ENCODE measurements at regions not wholly inside any gene's neighbourhood (a gene's known extent, or its start where the extent isn't known, plus 50 kb on each side); places are given as distances from the start of the nearest gene placed in this dataset.

DNA sequence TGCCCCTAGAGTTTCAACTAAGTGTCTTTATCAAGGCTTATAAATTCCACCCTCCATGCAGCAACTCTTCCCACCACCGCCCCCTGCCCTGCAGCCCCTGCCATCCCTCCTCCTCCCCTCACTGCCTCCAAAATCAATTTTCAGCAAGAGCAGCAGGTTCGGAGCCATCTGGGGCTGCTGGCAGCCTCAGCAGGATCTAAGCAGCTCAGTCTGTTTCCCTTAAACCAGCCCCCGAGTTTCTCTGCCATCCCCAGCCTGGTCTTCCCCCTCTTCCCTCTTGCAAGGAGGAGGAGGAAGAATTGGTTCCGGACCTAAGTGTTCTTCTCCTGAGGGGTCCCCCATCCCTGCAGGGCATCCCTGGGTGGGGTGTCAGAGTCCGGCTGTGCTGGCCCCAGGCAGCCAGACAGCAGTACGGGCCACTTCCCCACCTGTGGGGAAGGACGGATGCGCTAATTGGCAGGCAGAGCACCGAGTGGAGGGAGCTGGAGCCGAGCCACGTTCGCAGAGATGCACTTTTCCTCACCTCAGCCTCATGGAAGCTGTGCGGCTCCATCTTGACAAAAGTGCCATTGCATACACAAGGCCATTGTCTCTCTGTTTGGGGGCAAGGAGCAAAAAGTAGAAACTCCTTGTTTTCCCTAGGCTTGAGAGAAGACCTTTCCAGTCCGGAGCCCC is 189.3 kb downstream of the KCNA5 start:
- DNase-seq = peak; percentile 46

GRCh38 chr12:5236022-5236640 is 192.5 kb downstream of the KCNA5 start:
- no peak for DNase-seq

DNA sequence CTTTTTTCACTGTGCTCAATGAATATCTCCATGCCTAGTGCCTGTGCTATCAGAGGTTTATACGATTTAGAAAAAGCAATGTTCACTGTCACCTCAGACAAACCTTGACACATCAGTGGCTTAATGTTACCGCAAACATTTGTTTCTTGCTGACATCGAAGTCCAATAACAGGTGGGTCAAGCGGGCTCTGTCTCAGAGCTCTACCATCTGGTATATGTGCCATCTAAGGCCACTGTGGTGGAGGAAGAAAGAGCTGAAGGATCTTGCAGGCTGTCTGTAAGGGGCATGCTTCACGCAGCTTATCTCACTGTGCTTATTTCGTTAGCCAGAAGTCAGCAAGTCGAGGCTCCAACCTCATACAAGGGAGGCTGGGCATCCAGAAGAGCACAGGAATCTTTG is 189.5 kb upstream of the NTF3 start:
- DNase-seq = no peak

- DNase-seq = no peak
These were observed 188.9 kb upstream of the NTF3 start for GRCh38 chr12:5243014-5243413.

DNA sequence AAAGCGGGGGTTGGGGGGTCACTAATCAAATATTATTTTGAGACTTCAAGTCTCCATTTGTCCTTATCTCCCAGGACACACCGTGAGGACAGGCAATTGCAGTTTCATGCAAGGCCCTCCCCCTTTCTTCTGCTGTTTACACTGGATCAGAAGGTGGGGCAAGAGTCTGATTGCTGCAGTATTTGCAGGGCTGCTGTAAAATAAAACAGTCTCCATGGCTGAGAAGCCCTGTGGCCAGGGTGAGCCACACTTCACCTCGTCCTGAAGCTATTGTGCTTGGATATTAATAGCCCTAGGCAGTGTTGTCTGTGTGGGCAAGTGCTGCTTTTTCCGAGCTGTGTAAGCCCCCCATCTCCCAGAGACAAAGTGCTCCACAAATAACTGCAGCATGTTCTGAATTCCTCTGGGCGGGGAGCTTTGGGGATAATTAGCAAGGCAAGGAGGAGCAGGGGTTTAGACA is 187.4 kb upstream of the NTF3 start:
- DNase-seq = no peak

- DNase-seq = no peak
These were observed 185.7 kb upstream of the NTF3 start for GRCh38 chr12:5246196-5246595.

- DNase-seq = no peak
These were observed 184.8 kb upstream of the NTF3 start for GRCh38 chr12:5247144-5247543.

- no peak for DNase-seq
These were observed 183.7 kb upstream of the NTF3 start for GRCh38 chr12:5248230-5248629.

- no peak for DNase-seq
These were observed 182.8 kb upstream of the NTF3 start for GRCh38 chr12:5248999-5249526.

GRCh38 chr12:5251092-5251491 is 180.8 kb upstream of the NTF3 start:
- DNase-seq = no peak

DNA sequence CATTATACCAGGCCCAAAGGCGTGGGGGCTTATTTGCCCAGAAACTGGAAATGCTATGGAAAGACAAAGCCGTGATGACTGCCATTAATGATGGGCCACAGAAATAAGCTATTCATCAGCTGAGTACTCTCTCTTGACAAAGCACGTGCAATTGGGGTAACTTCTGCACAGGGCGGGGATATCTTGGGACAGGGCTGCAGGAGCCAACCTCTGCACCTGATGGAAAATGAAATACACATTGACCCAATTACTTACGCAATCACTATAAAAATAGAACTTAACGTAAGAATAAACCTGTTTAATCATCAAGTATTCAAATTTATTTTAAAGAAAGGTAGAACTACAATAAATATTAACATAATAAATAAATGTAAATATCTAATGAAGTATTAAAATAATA is 180.1 kb upstream of the NTF3 start:
- no peak for DNase-seq

DNA sequence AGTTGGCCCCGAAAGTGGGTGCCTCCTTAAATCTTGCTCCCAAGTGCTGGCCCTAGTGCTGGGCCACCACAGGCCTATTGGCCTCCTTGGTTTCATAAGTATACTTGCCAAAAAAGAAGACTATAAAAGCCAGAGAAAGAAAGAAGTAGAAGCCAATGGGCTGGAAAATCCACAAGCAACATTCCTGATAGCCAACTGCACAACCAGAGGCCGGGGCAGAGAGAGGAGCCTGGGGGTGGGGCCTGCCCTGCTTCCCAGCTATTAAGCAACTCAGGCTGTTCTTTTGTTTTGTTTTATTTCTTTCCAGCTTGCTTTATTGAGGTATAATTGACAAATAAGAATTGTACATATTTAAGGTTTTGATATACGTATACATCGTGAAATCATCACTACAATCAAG is 177.2 kb upstream of the NTF3 start:
- DNase-seq = no peak

- no peak for DNase-seq
These were observed 174.0 kb upstream of the NTF3 start for GRCh38 chr12:5257763-5258495.

DNA sequence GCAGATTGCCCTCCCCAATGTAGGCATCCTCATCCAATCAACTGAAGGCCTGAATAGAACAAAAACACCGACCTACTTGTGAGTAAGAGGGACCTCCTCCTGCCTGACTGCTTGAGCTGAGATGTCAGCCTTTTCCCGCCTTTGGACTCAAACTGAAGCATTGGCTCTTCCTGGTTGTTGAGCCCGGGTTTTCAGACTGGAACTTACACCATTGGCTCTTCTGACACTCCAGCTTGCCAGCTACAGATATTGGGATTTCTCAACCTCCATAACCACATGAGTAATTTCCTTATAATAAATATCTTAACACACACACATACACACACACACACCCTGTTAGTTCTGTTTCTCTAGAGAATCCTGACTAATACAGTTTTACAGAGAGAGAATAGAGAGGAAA is 173.4 kb upstream of the NTF3 start:
- DNase-seq = peak; percentile 22

DNA sequence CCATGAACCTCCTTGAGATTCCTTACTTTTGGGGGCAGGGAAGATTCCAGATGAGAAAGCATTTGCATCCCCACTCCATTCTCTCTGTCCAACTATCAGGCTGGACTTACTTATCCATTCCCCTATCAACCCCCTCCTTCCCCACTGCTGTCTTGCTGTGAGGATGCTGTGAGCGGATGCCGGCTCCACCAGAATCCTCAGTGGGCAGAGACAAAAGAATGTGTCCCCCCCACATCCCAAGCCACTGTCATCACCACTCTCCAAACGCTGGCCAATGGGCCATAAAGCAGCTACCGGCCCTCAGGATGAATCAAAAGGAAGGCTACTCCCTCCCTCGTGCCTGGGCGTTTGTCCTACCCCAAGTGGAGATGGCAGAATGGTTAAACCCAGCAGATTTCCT is 173.0 kb upstream of the NTF3 start:
- DNase-seq = no peak

DNA sequence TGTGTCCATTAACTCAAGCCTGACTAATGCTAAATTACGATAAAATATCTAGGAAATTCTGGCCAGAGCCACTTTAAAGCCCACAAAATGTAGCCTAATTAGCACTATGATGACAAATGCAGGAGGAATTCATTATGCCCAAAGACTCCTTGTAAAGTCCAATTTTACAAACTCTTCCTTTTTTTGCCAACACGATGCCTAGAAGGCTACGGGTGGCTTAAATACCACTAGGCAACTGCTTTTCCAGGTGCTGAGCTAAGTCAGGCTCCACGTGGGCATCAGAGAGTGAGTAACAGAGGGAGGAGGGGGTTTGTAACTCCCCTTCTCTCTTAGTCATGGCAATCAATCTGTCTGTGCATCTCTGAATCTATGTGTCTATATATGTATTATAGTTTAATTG is 172.4 kb upstream of the NTF3 start:
- DNase-seq = peak; percentile 23

GRCh38 chr12:5260086-5260485 is 171.8 kb upstream of the NTF3 start:
- DNase-seq = no peak

- DNase-seq = no peak
These were observed 171.3 kb upstream of the NTF3 start for GRCh38 chr12:5260591-5261086.

DNA sequence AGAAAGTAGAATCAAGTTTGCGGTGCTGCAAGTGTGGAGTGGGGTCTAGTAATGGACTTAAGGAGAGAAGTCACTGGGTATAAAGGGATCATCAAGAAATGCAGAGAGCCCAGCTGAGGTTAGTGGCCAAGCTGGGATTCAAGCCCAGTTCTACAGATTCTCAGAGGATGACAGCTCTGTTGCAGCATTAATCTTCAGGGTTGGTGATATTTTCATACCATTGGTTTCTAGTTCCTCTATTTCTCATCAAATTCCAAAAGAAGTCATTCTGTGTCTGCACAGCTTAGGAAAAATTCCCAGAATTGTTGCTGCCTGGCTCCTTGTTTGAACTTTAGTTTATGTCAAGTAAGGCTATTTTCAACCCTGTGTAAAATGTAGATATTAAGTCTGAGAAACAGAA is 169.5 kb upstream of the NTF3 start:
- no peak for DNase-seq

GRCh38 chr12:5262885-5263284 is 169.0 kb upstream of the NTF3 start:
- DNase-seq = no peak

- no peak for DNase-seq
These were observed 167.9 kb upstream of the NTF3 start for GRCh38 chr12:5264006-5264405.

GRCh38 chr12:5267603-5268423 is 164.1 kb upstream of the NTF3 start:
- no peak for DNase-seq
